Midbrain (tissue), 1 donor: ENCODE measurements at regions not wholly inside any gene's neighbourhood (a gene's known extent, or its start where the extent isn't known, plus 50 kb on each side); places are given as distances from the start of the nearest gene placed in this dataset.
"Not testable (repeated sequence)": the region's sequence is repeated elsewhere in the genome, so short reads cannot be mapped to it uniquely, and the experiment has no call there.

Experiments used
- DNase-seq: peaks from one replicate; lab custom pipeline; 2025; lab: John Stamatoyannopoulos, UW

DNA sequence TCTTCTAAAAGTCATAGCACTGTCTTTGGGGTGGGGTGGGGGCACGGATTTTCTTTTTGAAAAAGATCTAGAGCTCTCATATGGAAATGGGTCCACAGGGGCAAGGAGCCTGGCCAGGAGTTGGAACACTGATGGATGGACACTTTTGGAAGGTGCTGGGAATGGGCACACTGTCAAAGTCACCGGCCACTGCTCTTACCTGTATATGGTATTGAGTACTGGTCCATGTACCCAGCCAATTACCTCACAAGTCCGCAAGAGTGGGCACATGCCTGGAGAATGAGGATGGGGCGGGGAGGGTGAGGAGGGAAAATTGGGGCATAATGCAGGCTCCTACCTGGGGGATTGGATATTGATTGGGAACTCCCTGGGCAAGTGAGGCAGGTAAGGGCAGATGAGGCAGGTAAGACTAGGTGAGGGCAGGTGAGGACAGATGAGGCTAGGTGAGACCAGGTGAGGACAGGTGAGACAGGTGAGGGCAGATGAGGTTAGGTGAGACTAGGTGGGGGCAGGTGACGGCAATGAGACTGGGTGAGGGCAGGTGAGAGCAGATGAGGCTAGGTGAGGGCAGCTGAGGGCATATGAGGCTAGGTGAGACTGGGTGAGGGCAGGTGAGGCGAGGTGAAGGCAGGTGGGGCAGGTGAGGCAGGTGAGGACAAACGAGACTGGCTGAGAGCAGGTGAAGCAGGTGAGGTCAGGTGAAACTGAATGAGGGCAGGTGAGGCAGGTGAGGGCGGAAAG lies 167.9 kb downstream of the NRN1 start:
- no peak for DNase-seq

DNA sequence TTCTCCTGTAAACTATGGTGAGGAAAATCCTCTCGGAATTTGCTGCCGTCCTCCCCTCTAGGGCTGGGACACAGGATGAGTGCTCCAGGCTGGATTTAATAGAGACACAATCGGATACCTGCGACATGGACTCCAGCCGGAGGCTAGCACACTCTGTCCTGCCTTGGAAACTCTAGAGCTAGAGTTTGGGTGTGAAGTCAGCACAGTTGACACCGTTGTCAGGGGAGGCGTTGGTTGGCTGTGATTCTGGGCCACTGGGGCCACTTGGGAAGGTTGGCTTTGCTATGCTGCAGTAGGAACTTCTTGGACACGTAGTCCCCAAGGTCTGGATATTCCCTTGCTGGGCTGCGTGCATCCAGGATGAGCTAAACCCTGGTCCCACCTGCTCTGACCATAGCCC lies 169.4 kb downstream of the NRN1 start:
- DNase-seq, result no peak

DNA sequence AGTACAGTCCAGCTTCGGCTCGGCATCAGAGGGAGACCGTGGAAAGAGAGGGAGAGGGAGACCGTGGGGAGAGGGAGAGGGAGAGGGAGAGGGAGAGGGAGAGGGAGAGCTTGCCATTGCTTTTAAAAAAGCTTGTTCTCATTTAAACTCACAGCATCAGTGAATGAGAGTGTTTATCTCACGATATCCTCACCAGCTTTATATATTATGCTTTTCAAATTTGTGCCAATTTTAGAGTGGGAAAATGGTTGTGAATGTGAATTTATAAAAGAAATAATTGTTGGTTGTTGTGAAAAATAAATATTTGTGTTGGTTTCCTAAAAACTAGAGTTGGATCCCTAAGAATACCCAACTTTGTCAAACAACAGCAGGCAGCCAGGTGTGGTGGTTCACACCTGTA lies 170.1 kb downstream of the NRN1 start:
- not testable (repeated sequence) for DNase-seq

DNA sequence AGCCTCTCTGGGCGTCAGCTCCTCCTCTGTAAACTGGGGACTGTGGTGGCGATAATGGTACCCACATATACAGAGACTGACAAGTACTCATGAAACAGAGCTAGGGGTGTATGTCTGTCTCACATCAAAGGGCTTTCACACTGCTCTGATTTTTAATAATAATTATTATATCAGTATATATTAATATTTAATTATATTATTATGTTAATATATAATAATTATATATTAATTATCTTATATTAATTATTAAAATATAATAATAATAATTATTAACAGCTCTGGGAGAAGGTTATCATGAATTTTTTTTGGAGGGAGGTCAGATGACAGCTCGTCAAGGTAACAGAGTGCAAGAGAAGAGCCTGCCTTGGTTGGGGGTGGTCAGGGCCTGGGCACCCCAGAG lies 173.6 kb downstream of the NRN1 start:
- DNase-seq, result no peak

DNA sequence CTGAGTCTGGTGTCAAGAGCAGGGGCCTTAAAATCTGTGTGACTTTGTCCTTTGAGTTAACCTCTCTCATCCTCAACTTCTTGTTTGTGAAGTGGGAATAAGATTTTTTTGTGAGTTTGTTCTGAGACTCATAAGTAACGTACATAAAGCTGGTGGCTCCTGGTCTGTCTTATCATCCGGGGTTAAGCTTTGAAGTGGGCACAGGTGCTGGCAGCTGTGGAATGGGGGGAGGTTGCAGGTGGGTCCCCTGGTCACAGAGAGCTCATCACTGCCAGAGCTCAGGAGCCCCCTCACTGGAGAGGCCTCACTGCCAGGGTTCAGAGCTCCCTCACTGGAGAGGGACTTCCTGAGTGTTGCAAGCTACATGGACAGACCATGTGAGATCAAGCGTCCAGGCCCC lies 174.1 kb downstream of the NRN1 start:
- DNase-seq, result no peak

DNA sequence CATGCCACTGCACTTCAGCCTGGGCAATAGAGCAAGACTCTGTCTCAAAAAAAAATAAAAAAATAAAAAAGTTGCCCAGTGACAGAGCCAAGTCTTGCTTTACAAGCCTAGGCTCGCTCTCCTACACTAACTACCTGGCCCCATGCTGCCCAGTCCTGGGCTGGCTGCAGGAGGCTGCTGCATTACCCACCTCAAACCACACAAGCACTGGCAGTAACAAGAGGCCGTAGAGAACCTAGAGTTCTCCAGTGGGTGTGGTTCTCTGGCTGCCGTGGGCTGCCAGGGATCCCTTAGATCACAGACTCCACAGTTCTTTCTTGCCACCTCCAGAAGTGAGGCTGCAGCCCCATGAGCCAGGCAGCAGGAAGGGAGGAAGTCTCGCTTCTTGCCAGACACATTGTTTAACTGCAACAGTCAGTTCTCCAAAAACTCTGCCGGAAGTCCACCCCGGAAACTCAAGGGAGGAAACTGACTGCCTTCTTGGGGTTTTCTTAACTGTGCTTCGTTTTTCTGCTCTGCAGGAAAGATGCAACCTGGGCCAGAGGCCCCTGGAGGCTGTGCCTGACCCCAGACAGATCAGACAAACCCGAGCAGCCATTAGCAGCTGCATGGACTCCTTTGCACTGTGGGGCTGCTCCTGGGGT lies 175.4 kb downstream of the NRN1 start:
- DNase-seq, result not testable (repeated sequence)

GRCh38 chr6:5828296-5828695 lies 178.4 kb downstream of the NRN1 start:
- DNase-seq, result no peak

- DNase-seq, result no peak
These were observed 179.4 kb downstream of the NRN1 start for GRCh38 chr6:5827056-5827904.

- DNase-seq, result not testable (repeated sequence)
These were observed 182.2 kb downstream of the NRN1 start for GRCh38 chr6:5824382-5824983.
